GM19372 (cell line): ENCODE measurements at regions not wholly inside any gene's neighbourhood (a gene's known extent, or its start where the extent isn't known, plus 50 kb on each side); places are given as distances from the start of the nearest gene placed in this dataset.
"Not testable (repeated sequence)": the region's sequence is repeated elsewhere in the genome, so short reads cannot be mapped to it uniquely, and the experiment has no call there.

Source experiments
- ATAC-seq: cut with Tn5 transposase; IDR thresholded peaks from one replicate; pipeline ENCODE4 v1.9.1; 2021; ENCODE audit warnings: mild to moderate bottlenecking, low read depth, moderate library complexity; ENCODE audit not compliant: unreplicated experiment

DNA sequence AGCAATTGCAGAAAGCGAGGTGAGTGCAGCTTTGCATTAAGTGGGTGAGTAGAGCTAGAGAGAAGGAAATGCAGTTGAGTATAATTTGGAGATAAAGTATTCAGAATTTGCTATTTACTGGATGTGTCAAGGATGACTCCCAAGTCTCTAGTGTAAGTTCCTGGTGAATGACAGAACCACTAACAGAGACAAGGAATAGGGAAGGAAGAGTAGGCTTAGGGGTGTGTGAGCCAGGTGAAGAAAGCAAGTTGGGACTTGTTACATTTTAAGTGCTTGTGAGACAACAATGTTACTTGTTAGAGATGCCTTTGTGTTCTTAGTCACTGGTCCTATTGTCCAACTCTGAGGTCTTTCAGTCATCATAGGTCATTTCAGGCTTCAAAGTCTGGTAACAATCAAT lies 70.8 kb downstream of the TBC1D26 start:
- not testable (repeated sequence) for ATAC-seq

- not testable (repeated sequence) for ATAC-seq
Observed at GRCh38 chr17:15806825-15807224, 74.7 kb downstream of the TBC1D26 start.

GRCh38 chr17:15813388-15813787 lies 81.3 kb downstream of the TBC1D26 start:
- not testable (repeated sequence) for ATAC-seq

- not testable (repeated sequence) for ATAC-seq
Observed at GRCh38 chr17:15814003-15814402, 81.9 kb downstream of the TBC1D26 start.

DNA sequence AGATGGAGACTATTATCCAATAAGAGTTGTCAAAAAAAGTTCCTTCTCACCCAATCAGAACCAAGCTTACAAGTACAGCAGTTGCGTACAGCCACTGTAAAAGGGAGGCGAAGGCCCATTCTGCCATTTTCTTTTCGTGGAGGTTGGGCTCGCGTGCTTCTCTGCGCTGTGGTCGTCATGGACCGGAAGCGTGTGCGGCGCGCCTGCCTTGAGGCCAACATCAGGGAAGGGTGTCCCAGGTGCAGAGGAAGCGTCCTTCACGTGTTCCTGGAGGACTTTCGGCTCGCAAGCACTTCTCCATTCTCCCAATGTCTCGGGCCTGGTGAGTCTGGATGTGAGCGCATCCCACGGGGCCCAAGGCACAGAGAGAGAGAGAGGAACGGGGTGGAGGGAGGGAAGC lies 85.8 kb downstream of the TBC1D26 start:
- ATAC-seq = not testable (repeated sequence)

DNA sequence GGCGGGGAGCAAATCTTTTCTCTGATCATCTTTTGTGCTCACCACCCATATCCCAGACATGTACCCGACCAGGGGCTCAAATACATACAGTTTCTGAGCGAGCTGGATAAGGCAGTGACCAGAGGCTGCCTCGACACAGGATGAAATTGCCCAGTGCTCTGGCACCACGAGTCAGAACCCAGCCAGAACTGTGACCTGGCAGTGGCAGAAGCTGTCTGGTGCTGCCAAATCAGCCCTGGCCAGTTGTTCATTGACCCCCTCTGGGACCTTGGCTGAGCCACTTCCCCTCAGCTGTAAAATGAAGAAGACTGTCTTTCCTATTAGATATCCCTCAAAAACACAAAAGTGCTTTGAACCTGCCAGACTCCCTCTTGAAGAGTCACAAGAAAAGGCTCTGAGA lies 90.2 kb downstream of the TBC1D26 start:
- not testable (repeated sequence) for ATAC-seq

GRCh38 chr17:15828727-15829314 lies 96.7 kb downstream of the TBC1D26 start:
- ATAC-seq = not testable (repeated sequence)

GRCh38 chr17:15830221-15830620 lies 98.1 kb downstream of the TBC1D26 start:
- ATAC-seq = not testable (repeated sequence)

DNA sequence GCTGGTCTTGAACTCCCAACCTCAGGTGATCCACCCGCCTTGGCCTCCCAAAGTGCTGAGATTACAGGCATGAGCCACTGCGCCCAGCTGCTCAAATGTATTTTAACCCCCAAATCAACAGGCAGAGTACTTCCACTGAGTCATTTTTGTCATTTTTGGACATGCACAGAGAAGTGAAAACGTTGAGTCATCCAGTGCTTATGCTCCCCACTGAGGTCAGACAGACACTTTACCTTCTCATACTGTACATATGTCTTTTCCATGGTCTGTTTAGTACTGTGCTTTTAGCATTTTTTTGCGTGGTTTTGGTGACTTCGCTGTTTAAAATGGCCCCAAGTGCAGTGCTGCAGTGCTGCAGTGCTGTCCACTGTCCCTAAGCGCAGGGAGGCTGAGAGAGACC lies 99.1 kb downstream of the TBC1D26 start:
- ATAC-seq = peak; percentile 90

DNA sequence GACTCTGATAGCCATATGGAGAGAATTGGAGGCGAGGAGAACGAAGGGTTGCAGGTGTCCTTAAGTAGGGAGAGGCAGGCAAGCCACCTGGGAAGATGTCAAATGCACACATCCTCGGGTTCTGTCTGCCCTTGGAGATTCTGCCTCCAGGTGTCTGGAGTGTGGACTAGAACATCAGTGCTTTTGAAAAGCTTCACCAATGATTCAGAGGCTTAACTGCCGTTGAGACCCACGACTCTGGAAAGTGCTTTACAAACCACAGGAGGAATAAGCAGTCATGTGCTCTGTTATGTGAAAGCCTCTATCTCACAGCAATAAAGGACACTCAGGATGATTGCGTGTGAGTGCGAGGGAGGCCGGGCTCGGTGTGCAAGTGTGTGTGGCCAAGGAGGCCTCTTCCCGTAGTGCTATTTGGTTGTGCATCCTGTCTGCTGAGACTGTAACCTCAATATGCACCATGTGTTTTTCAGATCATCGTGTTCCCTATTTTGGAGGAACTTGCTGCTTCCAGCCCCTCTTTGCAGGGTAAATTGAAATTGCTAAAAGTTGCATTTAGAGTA lies 100.9 kb downstream of the TBC1D26 start:
- ATAC-seq = not testable (repeated sequence)

GRCh38 chr17:15833890-15834289 lies 101.8 kb downstream of the TBC1D26 start:
- ATAC-seq = not testable (repeated sequence)

DNA sequence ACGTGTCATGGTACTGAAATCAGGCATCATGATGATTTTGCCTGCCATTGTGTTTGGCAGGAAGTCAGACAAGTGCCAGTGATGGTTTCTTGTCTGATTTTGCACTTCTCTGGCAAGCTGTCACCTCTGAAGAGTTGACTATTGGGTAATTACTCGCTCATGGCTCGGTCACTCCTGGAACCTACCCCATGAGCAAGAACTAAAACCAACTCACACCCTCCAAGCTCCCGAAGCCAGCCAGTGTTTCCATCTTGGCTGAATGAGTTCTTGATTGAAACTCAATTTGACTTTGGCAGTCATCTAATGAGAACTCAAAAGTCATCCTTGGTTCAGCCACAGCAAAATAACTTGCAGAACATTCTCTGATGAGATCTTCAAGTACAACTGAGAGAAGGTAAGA lies 103.4 kb downstream of the TBC1D26 start:
- not testable (repeated sequence) for ATAC-seq

GRCh38 chr17:15836249-15836982 lies 104.3 kb downstream of the TBC1D26 start:
- not testable (repeated sequence) for ATAC-seq

- ATAC-seq = not testable (repeated sequence)
Observed at GRCh38 chr17:15836991-15837390, 104.9 kb downstream of the TBC1D26 start.

GRCh38 chr17:15847447-15848229 lies 97.3 kb upstream of the ADORA2B start:
- not testable (repeated sequence) for ATAC-seq

- ATAC-seq = not testable (repeated sequence)
Observed at GRCh38 chr17:15849054-15849453, 95.9 kb upstream of the ADORA2B start.

- ATAC-seq = not testable (repeated sequence)
Observed at GRCh38 chr17:15850071-15850470, 94.9 kb upstream of the ADORA2B start.

GRCh38 chr17:15850687-15851086 lies 94.2 kb upstream of the ADORA2B start:
- ATAC-seq = not testable (repeated sequence)

DNA sequence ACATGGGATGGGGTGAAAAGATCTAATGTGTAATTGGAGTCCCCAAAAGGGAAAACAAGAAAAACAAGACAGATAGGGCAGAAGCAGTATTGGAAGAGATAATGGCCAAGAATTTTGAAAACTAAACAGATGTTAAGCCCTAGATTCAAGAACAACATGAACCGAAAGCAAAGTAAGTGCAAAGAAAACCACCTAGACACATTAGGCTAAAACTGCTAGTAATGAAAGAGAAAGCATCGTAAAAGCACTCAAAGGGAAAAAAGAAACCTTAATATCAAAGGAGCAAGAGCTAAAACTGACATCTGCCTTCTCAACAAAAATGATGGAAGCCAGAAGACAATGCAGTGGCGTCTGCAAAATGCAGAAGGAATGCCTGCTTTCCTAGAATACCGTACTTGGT lies 92.1 kb upstream of the ADORA2B start:
- not testable (repeated sequence) for ATAC-seq

- not testable (repeated sequence) for ATAC-seq
Observed at GRCh38 chr17:15856191-15856590, 88.7 kb upstream of the ADORA2B start.

GRCh38 chr17:15856745-15857144 lies 88.2 kb upstream of the ADORA2B start:
- ATAC-seq = not testable (repeated sequence)
